ENCODE measurements at regions not wholly inside any gene's neighbourhood (a gene's known extent, or its start where the extent isn't known, plus 50 kb on each side); places are given as distances from the start of the nearest gene placed in this dataset.
A peak's percentile ranks its signal among the peaks of the same experiment; 100 is the strongest.

DNA sequence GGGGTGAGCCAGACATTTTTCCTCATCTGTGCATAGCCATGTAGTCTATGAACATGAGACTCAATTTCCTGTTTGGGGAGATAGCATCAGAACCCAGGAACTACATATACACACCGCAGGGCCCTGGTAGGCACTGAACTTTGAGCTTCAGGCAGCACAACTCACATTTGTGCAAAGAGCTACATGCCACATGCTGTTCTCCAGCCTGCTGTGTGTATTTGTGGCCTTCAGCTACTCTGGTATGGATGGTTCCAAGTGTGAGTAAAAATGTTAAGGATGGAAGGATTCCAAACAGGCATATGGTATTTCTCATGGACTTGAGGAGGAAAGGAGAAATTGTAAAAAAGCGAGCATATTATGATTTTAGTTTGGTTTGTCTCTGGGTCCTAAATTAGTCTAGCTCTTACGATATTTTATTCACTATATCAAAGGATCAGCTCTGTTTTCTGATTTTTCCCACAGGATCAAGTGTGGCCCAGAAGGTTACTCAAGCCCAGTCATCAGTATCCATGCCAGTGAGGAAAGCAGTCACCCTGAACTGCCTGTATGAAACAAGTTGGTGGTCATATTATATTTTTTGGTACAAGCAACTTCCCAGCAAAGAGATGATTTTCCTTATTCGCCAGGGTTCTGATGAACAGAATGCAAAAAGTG is 422.4 kb upstream of the OR4E1 start:
- no peak for TF ChIP-seq CTCF (conservative IDR thresholded peaks at IDR 0.05; ENCODE audit: low read depth, low read length)
- no peak overlapping the region for H3K4me3 ChIP-seq (ENCODE audit: low read depth, low read length)

DNA sequence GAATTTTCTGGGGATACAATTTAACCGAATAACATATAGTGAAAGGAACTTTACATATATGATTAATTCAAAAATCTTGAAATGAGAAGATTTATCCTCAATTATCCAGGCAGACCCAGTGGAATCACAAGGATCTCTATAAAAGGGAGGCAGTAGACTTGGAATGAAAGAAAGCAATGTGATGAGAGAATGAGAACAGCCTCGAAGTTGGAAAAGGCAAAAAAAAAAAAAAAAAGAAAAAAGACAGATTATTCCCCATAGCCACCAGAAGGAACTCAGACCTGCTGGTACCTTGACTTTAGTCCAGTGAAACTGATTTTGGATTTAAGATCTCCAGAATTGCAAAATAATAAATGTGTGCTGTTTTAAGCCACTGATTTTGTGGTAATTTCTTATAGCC is 416.3 kb upstream of the OR4E1 start:
- no peak overlapping the region for H3K4me3 ChIP-seq (ENCODE audit: low read depth, low read length)
- DNase-seq (ENCODE audit: low read depth), result no peak
- no peak for TF ChIP-seq CTCF (conservative IDR thresholded peaks at IDR 0.05; ENCODE audit: low read depth, low read length)

More for the DNA sequence above, 422.4 kb upstream of the OR4E1 start:
- DNase-seq (ENCODE audit: low read depth), result no peak

DNA sequence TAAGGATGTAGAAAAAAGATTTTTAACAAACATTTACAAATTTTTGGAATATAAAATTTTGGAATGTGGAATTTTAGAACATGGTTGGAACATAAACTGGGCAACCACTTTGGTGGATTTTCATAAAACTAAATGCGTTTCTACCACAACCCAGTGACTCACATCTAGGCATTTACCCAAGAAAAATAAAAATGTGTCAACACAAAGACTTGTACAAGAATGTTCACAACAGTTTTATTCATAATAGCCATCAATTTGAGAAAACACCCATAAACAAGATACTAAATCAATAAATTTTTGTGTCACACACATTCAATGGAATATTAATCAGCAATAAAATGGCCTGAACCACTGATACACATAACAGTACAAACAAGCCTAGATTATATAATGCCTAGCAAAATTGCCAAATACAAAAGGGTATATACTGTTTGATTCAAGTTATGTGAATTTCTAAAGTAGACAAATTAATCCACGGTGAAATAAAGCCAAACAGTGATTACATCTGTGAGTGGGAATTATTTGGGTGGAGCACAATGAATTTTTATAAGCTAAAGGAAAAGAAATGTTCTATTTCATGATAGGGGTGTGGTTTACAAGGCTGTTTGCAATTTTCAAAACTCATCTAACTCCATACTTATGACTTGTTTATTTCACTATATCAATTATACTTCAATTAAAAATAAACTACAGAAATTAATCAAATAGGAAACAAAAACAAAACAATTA is 415.2 kb upstream of the OR4E1 start:
- no peak overlapping the region for H3K4me3 ChIP-seq (ENCODE audit: low read depth, low read length)
- peak; percentile 56 for DNase-seq (ENCODE audit: low read depth)
- no peak for TF ChIP-seq CTCF (conservative IDR thresholded peaks at IDR 0.05; ENCODE audit: low read depth, low read length)

DNA sequence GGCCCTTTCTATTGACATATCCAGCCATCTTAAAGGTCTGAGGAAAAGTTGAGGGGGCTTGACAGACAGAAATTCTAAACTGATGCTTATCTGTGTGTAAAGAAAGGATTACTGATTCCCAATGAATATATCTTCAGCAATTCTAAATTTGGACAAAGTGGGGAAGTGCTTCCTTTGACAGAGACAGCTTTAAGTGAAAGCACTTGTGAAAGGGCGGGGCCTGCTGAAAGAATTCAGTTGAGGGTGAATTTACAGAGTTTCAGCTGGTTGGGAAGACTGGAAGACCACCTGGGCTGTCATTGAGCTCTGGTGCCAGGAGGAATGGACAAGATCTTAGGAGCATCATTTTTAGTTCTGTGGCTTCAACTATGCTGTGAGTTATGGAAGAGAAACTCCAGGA is 412.5 kb upstream of the OR4E1 start:
- DNase-seq (ENCODE audit: low read depth), result no peak
- TF ChIP-seq CTCF (conservative IDR thresholded peaks at IDR 0.05; ENCODE audit: low read depth, low read length), result no peak
- H3K4me3 ChIP-seq (ENCODE audit: low read depth, low read length), result no peak overlapping the region

DNA sequence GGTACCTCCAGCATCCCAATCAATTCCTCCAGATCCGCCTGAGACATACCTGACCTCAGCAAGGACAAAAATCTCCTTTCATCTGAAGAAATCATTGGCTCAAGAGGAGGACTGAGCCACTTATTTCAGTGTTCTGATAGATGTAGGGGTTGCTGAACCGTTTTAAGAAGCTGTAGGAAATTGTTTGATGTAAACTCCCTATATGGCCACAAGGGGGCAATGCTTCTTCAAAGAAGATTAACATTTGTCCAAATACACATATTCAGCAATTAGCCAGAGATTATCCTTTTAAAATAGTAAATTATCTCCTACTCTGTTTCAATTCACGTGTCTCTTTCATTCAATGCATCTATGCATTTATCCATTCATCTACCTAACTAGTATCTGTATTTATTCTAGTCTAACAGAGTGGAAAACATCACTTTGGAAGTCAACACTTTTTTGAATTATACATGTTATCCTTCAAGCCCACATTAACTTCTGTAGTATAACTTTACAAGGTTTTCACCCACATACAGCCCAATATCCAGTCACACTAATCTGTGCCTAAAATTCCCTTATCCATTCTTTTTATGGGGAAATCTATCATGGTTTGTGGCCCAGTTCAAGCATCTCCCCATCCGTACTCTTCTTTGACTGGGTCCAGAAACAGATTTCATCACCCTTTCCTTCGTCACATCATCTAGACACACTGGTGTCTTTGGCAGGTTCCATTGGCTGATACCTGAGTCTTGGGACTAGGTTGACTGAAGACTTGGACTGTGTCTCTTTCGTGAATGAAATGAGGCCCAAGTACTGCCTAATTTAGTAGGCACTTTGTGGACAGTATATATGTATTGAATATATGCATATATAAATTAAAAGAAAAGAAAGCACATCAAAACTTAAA is 411.0 kb upstream of the OR4E1 start:
- H3K4me3 ChIP-seq (ENCODE audit: low read depth, low read length), result no peak overlapping the region
- DNase-seq (ENCODE audit: low read depth), result peak; percentile 82
- peak; percentile 69 for TF ChIP-seq CTCF (conservative IDR thresholded peaks at IDR 0.05; ENCODE audit: low read depth, low read length)

DNA sequence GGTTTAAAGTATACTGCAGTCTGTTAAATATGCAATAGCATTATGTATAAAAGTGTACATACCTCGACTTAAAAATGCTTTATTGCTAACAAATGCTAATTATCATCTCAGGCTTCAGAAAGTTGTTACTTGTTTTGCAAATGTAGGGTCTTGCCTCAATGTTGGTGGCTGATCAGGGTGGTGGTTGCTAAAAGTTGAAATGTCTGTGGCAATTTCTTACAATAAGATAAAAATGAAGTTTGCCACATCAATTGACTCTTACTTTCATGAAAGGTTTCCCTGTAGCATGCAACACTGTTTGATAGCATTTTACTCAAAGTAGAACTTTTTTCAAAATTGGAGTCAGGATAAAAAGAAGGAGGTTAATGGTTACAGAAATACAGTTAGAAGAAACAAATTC is 407.7 kb upstream of the OR4E1 start:
- no peak for TF ChIP-seq CTCF (conservative IDR thresholded peaks at IDR 0.05; ENCODE audit: low read depth, low read length)
- DNase-seq (ENCODE audit: low read depth), result no peak
- H3K4me3 ChIP-seq (ENCODE audit: low read depth, low read length), result no peak overlapping the region

All from choroid plexus epithelial cell (primary cell).